Breast epithelium (tissue), 4 donors: ENCODE measurements at regions not wholly inside any gene's neighbourhood (a gene's known extent, or its start where the extent isn't known, plus 50 kb on each side); places are given as distances from the start of the nearest gene placed in this dataset.

Source experiments
- DNase-seq, 2 donors: peaks; one replicate each; pipeline ENCODE4 v3.0.0-alpha.2; 2019; ENCODE audit warnings: low spot score in 2 of 2
- H3K27ac ChIP-seq, 2 donors: fragments of 200-600 bp; sonication (generic) in 1 of 2; one replicate each; pipeline ENCODE4 v1.5.1; 2016 to 2019; ENCODE audit warnings: mild to moderate bottlenecking in 1 of 2
- H3K27me3 ChIP-seq, 2 donors: fragments of 200-600 bp; sonication (generic) in 1 of 2; one replicate each; pipeline versions ENCODE4 v1.5.1 to v1.6.0; 2017 to 2019; ENCODE audit warnings: control low read depth in 1 of 2, mild to moderate bottlenecking in 1 of 2
- H3K36me3 ChIP-seq: fragments of 200-600 bp; one replicate; pipeline ENCODE4 v1.5.1; 2019
- H3K4me1 ChIP-seq, 2 donors: fragments of 200-600 bp; sonication (generic); one replicate each; pipeline ENCODE4 v1.5.1; 2016 to 2019; ENCODE audit warnings: control low read depth in 1 of 2
- H3K4me3 ChIP-seq, 3 donors: fragments of 200-600 bp; sonication (generic); 1 replicate in 2 of 3; 2 replicates in 1 of 3; pipeline ENCODE4 v1.5.1; 2016 to 2019; ENCODE audit warnings: mild to moderate bottlenecking in 3 of 3, moderate library complexity in 2 of 3
- H3K9me3 ChIP-seq, 2 donors: fragments of 200-600 bp; sonication (generic) in 1 of 2; one replicate each; pipeline ENCODE4 v1.5.1; 2016 to 2019; ENCODE audit warnings: control low read depth in 1 of 2
- POLR2A ChIP-seq: fragments of 450-650 bp; IDR thresholded peaks from one replicate; pipeline ENCODE4 v1.6.1; 2016; ENCODE audit warnings: antibody characterized with exemption, mild to moderate bottlenecking, moderate library complexity
- POLR2AphosphoS5 ChIP-seq, 3 donors: sonication (generic); formaldehyde crosslinking; IDR thresholded peaks; one replicate each; pipeline ENCODE4 v1.6.1; 2017; ENCODE audit warnings: antibody characterized with exemption in 3 of 3
- intact Hi-C: fragments of 100-400 bp; cut with DNase I; formaldehyde crosslinking; loops from one replicate; pipeline ENCODE4 v1.15.1; 2023; ENCODE audit warnings: low total_unique reads
- TF ChIP-seq, protein P1 (sequence below), 3 donors: fragments of 450-650 bp; IDR thresholded peaks; one replicate each; pipeline ENCODE4 v1.5.1; 2016 to 2017; ENCODE audit warnings: antibody characterized with exemption in 3 of 3, mild to moderate bottlenecking in 3 of 3, moderate library complexity in 3 of 3

DNA sequence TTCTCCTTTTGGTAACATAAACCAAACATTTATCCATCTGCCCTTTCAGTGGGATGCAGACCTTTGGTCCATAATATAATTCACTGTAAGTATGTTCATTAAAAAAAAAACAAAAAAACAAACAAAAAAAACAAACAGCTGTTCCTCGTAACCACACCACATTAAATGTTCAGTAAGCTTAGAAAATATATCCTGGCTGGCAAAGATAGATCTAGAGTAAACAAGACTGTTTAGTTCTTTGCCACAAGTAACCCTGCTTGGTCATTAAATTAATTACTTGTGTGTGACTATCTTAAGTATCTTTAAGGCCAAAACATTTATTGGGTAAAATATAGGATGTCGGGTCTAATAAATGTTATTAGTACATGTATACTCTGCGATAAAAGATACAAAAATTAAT, 1717.1 kb downstream of the EFNA5 start:
- no peaks in the 10 kb centered on the region for H3K36me3 ChIP-seq
- H3K27me3 ChIP-seq, result no peaks in the 10 kb centered on the region
- H3K4me1 ChIP-seq, result no peaks in the 10 kb centered on the region
- no peaks in the 10 kb centered on the region for H3K9me3 ChIP-seq
- DNase-seq, result no peak
- no peak overlapping the region for H3K4me3 ChIP-seq
- TF ChIP-seq, protein P1, sequence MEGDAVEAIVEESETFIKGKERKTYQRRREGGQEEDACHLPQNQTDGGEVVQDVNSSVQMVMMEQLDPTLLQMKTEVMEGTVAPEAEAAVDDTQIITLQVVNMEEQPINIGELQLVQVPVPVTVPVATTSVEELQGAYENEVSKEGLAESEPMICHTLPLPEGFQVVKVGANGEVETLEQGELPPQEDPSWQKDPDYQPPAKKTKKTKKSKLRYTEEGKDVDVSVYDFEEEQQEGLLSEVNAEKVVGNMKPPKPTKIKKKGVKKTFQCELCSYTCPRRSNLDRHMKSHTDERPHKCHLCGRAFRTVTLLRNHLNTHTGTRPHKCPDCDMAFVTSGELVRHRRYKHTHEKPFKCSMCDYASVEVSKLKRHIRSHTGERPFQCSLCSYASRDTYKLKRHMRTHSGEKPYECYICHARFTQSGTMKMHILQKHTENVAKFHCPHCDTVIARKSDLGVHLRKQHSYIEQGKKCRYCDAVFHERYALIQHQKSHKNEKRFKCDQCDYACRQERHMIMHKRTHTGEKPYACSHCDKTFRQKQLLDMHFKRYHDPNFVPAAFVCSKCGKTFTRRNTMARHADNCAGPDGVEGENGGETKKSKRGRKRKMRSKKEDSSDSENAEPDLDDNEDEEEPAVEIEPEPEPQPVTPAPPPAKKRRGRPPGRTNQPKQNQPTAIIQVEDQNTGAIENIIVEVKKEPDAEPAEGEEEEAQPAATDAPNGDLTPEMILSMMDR (IDR thresholded peaks at IDR 0.05), result no peak
- TF ChIP-seq POLR2AphosphoS5 (IDR thresholded peaks at IDR 0.05) (no peak), POLR2A (no peak)
- intact Hi-C loops, result loop anchor here (10.0 kb wide), 1 partner anchor 1861 kb away; no protein-coding TSS in a partner anchor
- no peak overlapping the region for H3K27ac ChIP-seq

DNA sequence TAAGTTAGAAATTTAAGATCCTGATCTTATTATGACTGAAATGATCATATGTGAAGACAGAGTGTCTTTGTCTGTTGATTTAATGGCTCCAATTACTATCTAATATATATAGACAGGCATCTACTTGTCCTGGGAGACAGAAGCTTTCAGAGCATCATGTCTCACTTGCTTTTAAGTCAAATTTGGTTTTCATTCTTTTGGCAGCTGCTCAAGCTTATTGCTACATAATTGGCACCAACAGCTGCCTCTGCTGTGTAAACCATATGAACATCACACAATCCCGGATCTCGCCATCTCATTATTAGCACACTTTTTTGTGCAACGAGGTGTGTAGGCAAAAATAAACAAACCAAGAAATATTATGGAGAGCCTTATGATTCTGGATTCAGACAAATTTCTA, 1717.9 kb downstream of the EFNA5 start:
- Histone ChIP-seq H3K27me3 (no peaks in the 10 kb centered on the region), H3K9me3 (no peaks in the 10 kb centered on the region), H3K36me3 (no peaks in the 10 kb centered on the region), H3K27ac (no peak overlapping the region), H3K4me1 (no peaks in the 10 kb centered on the region), H3K4me3 (no peak overlapping the region)
- DNase-seq, result no peak
- no peak for TF ChIP-seq POLR2AphosphoS5 (IDR thresholded peaks at IDR 0.05)
- TF ChIP-seq, protein P1 (IDR thresholded peaks at IDR 0.05), result no peak
- TF ChIP-seq POLR2A, result no peak
- intact Hi-C loops, result loop anchor here (10.0 kb wide), 1 partner anchor 1862 kb away; no protein-coding TSS in a partner anchor

DNA sequence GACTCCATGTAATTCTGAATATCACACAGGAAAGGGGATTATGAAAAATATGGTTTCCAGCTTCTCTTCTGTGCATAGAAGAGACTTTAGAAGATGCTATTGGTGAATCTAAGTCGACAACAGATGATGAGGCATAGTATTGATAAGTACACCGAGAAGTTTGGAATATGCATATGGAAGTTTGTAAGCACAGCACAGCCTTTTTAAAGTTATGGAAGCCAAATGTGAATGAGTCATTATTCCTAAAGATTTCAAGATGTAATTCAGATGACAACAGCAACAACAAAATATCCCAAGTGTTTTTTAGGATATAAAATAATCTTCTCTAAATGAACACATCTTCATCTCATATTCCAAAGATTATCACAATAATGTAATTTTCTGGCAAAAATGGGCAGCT, 1723.3 kb downstream of the EFNA5 start:
- no peak for DNase-seq
- H3K36me3 ChIP-seq, result no peaks in the 10 kb centered on the region
- TF ChIP-seq, protein P1 (IDR thresholded peaks at IDR 0.05), result no peak
- TF ChIP-seq POLR2A (no peak), POLR2AphosphoS5 (IDR thresholded peaks at IDR 0.05) (no peak)
- H3K27me3 ChIP-seq, result no peaks in the 10 kb centered on the region
- no peak overlapping the region for H3K27ac ChIP-seq
- intact Hi-C loops, result no loop called here
- H3K4me3 ChIP-seq, result no peak overlapping the region
- H3K9me3 ChIP-seq, result no peaks in the 10 kb centered on the region
- H3K4me1 ChIP-seq, result no peaks in the 10 kb centered on the region

DNA sequence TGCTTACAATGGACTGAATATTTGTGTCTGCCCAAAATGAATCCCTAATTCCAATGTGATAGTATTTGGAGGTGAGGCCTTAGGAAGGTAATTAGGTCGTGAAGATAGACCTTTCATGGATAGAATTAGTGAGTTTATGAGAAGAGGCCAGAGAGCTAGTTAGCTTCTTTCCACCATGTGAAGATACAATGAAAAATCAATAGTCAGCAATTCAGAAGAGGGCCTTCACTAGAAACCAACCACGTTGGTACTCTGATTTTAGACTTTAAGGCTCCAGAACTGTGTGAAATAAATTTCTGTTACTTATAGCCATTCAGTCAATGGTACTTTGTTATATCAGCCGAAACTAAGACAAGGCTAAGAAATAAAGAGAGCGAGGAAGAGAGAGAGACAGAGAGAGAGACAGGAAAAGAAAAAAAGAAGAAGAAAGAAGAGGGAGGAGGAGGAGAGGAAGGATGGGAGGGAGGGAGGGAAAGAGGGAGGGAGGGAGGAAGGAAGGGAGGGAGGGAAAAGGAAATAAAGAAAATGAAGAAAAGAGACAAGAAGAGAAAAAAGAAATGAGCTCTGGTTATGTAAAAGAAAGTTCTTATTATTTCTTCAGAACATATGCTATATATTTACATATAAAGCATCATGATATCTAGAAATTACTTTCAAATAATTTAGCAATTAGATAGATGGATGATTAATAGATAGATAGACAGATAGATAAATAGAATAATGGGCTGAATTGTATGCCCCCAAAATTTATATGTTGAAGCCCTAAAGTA, 1725.3 kb downstream of the EFNA5 start:
- no peaks in the 10 kb centered on the region for H3K9me3 ChIP-seq
- H3K36me3 ChIP-seq, result no peaks in the 10 kb centered on the region

DNA sequence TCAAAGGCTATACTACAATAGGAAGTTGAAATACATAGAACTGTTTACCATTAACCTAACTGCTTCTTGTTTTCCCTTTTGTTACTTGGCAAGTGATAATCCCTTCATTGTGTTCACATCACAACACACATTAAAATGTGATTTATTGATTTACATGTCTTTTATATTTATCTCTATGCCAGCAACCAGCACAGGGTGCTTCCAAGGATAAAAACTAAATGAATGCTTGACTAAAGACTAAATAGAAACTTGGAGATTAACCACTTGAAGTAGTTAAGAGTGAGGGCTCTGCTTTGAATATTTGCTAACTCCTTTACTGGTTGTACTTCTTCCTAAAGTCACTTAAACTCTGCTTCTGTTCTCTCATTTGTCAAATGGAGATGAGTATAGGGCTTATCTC, 1730.6 kb downstream of the EFNA5 start:
- no peaks in the 10 kb centered on the region for H3K27me3 ChIP-seq
- no peak overlapping the region for H3K4me3 ChIP-seq
- intact Hi-C loops, result no loop called here
- no peak overlapping the region for H3K27ac ChIP-seq
- H3K9me3 ChIP-seq, result no peaks in the 10 kb centered on the region
- H3K36me3 ChIP-seq, result no peaks in the 10 kb centered on the region
- TF ChIP-seq POLR2A (no peak), POLR2AphosphoS5 (IDR thresholded peaks at IDR 0.05) (no peak)
- TF ChIP-seq, protein P1 (IDR thresholded peaks at IDR 0.05), result no peak
- H3K4me1 ChIP-seq, result no peaks in the 10 kb centered on the region
- DNase-seq, result no peak

More for the DNA sequence above, 1725.3 kb downstream of the EFNA5 start:
- Histone ChIP-seq H3K4me3 (no peak overlapping the region), H3K27me3 (no peaks in the 10 kb centered on the region), H3K4me1 (no peaks in the 10 kb centered on the region), H3K27ac (no peak overlapping the region)
- intact Hi-C loops, result no loop called here
- TF ChIP-seq, protein P1 (IDR thresholded peaks at IDR 0.05), result no peak
- TF ChIP-seq POLR2AphosphoS5 (IDR thresholded peaks at IDR 0.05), result no peak
- TF ChIP-seq POLR2A, result no peak
- DNase-seq, result no peak
